VCaP (cell line): ENCODE measurements at regions not wholly inside any gene's neighbourhood (a gene's known extent, or its start where the extent isn't known, plus 50 kb on each side); places are given as distances from the start of the nearest gene placed in this dataset.

Experiments
- H3K27ac ChIP-seq: fragments of 450-650 bp; 2 replicates; pipeline ENCODE4 v1.5.1; 2017
- CTCF ChIP-seq: fragments of 450-650 bp; conservative IDR thresholded peaks from 2 replicates; pipeline ENCODE4 v1.5.1; 2017; ENCODE audit warnings: mild to moderate bottlenecking, moderate library complexity

- no peak for TF ChIP-seq CTCF
- no peak overlapping the region for H3K27ac ChIP-seq
These were observed 928.9 kb upstream of the CITED2 start for GRCh38 chr6:140303218-140303949.

- H3K27ac ChIP-seq: no peak overlapping the region
- no peak for TF ChIP-seq CTCF
These were observed 925.9 kb upstream of the CITED2 start for GRCh38 chr6:140300331-140300730.

GRCh38 chr6:140289186-140289585 lies 914.7 kb upstream of the CITED2 start:
- no peak overlapping the region for H3K27ac ChIP-seq
- no peak for TF ChIP-seq CTCF

- no peak for TF ChIP-seq CTCF
- no peak overlapping the region for H3K27ac ChIP-seq
These were observed 911.7 kb upstream of the CITED2 start for GRCh38 chr6:140285998-140286690.

GRCh38 chr6:140285471-140285870 lies 911.0 kb upstream of the CITED2 start:
- H3K27ac ChIP-seq: no peak overlapping the region
- TF ChIP-seq CTCF: no peak

- no peak for TF ChIP-seq CTCF
- H3K27ac ChIP-seq: no peak overlapping the region
These were observed 910.4 kb upstream of the CITED2 start for GRCh38 chr6:140284871-140285270.

- H3K27ac ChIP-seq: no peak overlapping the region
- no peak for TF ChIP-seq CTCF
These were observed 908.7 kb upstream of the CITED2 start for GRCh38 chr6:140283197-140283596.
